ENCODE measurements at regions not wholly inside any gene's neighbourhood (a gene's known extent, or its start where the extent isn't known, plus 50 kb on each side); places are given as distances from the start of the nearest gene placed in this dataset.
A peak's percentile ranks its signal among the peaks of the same experiment; 100 is the strongest.

GRCh38 chrX:9339603-9340491, 125.0 kb upstream of the TBL1X start:
- TF ChIP-seq EZH2phosphoT487 (IDR thresholded peaks at IDR 0.05; ENCODE audit: borderline replicate concordance, low read length), result no peak
- TF ChIP-seq, protein P1, sequence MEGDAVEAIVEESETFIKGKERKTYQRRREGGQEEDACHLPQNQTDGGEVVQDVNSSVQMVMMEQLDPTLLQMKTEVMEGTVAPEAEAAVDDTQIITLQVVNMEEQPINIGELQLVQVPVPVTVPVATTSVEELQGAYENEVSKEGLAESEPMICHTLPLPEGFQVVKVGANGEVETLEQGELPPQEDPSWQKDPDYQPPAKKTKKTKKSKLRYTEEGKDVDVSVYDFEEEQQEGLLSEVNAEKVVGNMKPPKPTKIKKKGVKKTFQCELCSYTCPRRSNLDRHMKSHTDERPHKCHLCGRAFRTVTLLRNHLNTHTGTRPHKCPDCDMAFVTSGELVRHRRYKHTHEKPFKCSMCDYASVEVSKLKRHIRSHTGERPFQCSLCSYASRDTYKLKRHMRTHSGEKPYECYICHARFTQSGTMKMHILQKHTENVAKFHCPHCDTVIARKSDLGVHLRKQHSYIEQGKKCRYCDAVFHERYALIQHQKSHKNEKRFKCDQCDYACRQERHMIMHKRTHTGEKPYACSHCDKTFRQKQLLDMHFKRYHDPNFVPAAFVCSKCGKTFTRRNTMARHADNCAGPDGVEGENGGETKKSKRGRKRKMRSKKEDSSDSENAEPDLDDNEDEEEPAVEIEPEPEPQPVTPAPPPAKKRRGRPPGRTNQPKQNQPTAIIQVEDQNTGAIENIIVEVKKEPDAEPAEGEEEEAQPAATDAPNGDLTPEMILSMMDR (conservative IDR thresholded peaks at IDR 0.05; ENCODE audit: low read depth, low read length), result no peak
- TF ChIP-seq EZH2 (IDR thresholded peaks at IDR 0.05; ENCODE audit: low read length, unreplicated experiment), result no peak
- H2AFZ ChIP-seq (ENCODE audit: low read length), result no peak overlapping the region
- no peak for ATAC-seq
- H3K9me3 ChIP-seq (ENCODE audit: low read length), result no peaks in the 10 kb centered on the region
- no peaks in the 10 kb centered on the region for H4K20me1 ChIP-seq (ENCODE audit: low read length)
- no TSS peak for BruUV-seq (replicated peaks)
- no peaks in the 10 kb centered on the region for H3K36me3 ChIP-seq (ENCODE audit: low read depth, low read length)
- no peaks in the 10 kb centered on the region for H3F3A ChIP-seq (ENCODE audit: low read length, unreplicated experiment)
- H3K27me3 ChIP-seq (ENCODE audit: low read length), result no peaks in the 10 kb centered on the region
- CTCF ChIA-PET, result interaction anchor here (0.6 kb wide), 1 partner anchor 112 kb away, joined by 11 read pairs; no protein-coding TSS in a partner anchor
- no peaks in the 10 kb centered on the region for H3K79me2 ChIP-seq (ENCODE audit: low read length)
- no peak overlapping the region for H3K4me2 ChIP-seq (ENCODE audit: low read length)
- H3K4me3 ChIP-seq (ENCODE audit: low read length), result no peak overlapping the region
- H3K4me1 ChIP-seq (ENCODE audit: insufficient read depth, low read length), result peaks cover 24% of the 10 kb centered on the region
- POLR2A ChIA-PET (ENCODE audit: unreplicated experiment), result interaction anchor here (0.6 kb wide), 1 partner anchor 372 kb away, joined by 6 read pairs; no protein-coding TSS in a partner anchor
- no peak for DNase-seq
- H3K9me2 ChIP-seq (replicated peaks; ENCODE audit: low read length), result no peaks in the 10 kb centered on the region
- no peak overlapping the region for H3K9ac ChIP-seq (ENCODE audit: low read length)
- no peak overlapping the region for H3K27ac ChIP-seq (ENCODE audit: low read length)
- intact Hi-C loops (cut with micrococcal nuclease), result loop anchor here (5.0 kb wide), 1 partner anchor 108 kb away; no protein-coding TSS in a partner anchor

- no peaks in the 10 kb centered on the region for H3K9me2 ChIP-seq (replicated peaks; ENCODE audit: low read length)
- H3K79me2 ChIP-seq (ENCODE audit: low read length), result no peaks in the 10 kb centered on the region
- H3K4me1 ChIP-seq (ENCODE audit: insufficient read depth, low read length), result peaks cover 24% of the 10 kb centered on the region
- peak overlapping the region; percentile 75 for H3K9ac ChIP-seq (ENCODE audit: low read length)
- H3K27me3 ChIP-seq (ENCODE audit: low read length), result no peaks in the 10 kb centered on the region
- no peaks in the 10 kb centered on the region for H3K9me3 ChIP-seq (ENCODE audit: low read length)
- TF ChIP-seq, protein P1 (conservative IDR thresholded peaks at IDR 0.05; ENCODE audit: low read depth, low read length), result no peak
- TF ChIP-seq EZH2 (IDR thresholded peaks at IDR 0.05; ENCODE audit: low read length, unreplicated experiment), result no peak
- no peak for TF ChIP-seq EZH2phosphoT487 (IDR thresholded peaks at IDR 0.05; ENCODE audit: borderline replicate concordance, low read length)
- intact Hi-C loops (cut with micrococcal nuclease), result loop anchor here (5.0 kb wide), 1 partner anchor 108 kb away; no protein-coding TSS in a partner anchor
- no peaks in the 10 kb centered on the region for H4K20me1 ChIP-seq (ENCODE audit: low read length)
- H3K4me2 ChIP-seq (ENCODE audit: low read length), result peak overlapping the region; percentile 84
- H3F3A ChIP-seq (ENCODE audit: low read length, unreplicated experiment), result no peaks in the 10 kb centered on the region
- DNase-seq, result peak; percentile 25
- peak overlapping the region; percentile 97 for H3K27ac ChIP-seq (ENCODE audit: low read length)
- CTCF ChIA-PET, result interaction anchor here (0.6 kb wide), 1 partner anchor 113 kb away, joined by 11 read pairs; no protein-coding TSS in a partner anchor
- ATAC-seq, result 0 out of 2 replicates have a peak, but pooled peaks have one; percentile 19
- no TSS peak for BruUV-seq (replicated peaks)
- no peak overlapping the region for H3K4me3 ChIP-seq (ENCODE audit: low read length)
- H3K36me3 ChIP-seq (ENCODE audit: low read depth, low read length), result no peaks in the 10 kb centered on the region
- peak overlapping the region; percentile 86; the same call in 1 of the 2 replicates for H2AFZ ChIP-seq (ENCODE audit: low read length)
- POLR2A ChIA-PET (ENCODE audit: unreplicated experiment), result no interaction called here
Measured at GRCh38 chrX:9340598-9341290, 124.1 kb upstream of the TBL1X start.

Measured in PC-3 (cell line).